Peyer's patch (tissue), 4 donors: ENCODE measurements at regions not wholly inside any gene's neighbourhood (a gene's known extent, or its start where the extent isn't known, plus 50 kb on each side); places are given as distances from the start of the nearest gene placed in this dataset.
A peak's percentile ranks its signal among the peaks of the same experiment; 100 is the strongest.
"Not testable (repeated sequence)": the region's sequence is repeated elsewhere in the genome, so short reads cannot be mapped to it uniquely, and the experiment has no call there.

Experiments
- DNase-seq, 3 donors: peaks; one replicate each; pipeline ENCODE4 v3.0.0-alpha.2; 2017 to 2019
- H3K27ac ChIP-seq, 4 donors: fragments of 200-600 bp; sonication (generic); one replicate each; pipeline ENCODE4 v1.5.1; 2016 to 2019
- H3K27me3 ChIP-seq, 2 donors: fragments of 200-600 bp; sonication (generic); one replicate each; pipeline ENCODE4 v1.5.1; 2019
- H3K36me3 ChIP-seq, 3 donors: fragments of 200-600 bp; sonication (generic); one replicate each; pipeline ENCODE4 v1.5.1; 2016 to 2019
- H3K4me1 ChIP-seq, 4 donors: fragments of 200-600 bp; sonication (generic); one replicate each; pipeline ENCODE4 v1.5.1; 2016 to 2019
- H3K4me3 ChIP-seq, 4 donors: fragments of 200-600 bp; sonication (generic); 1 replicate in 3 of 4; 2 replicates in 1 of 4; pipeline ENCODE4 v1.5.1; 2016 to 2019; ENCODE audit warnings: mild to moderate bottlenecking in 1 of 4
- H3K9me3 ChIP-seq, 4 donors: fragments of 200-600 bp; sonication (generic); one replicate each; pipeline ENCODE4 v1.5.1; 2016 to 2019; ENCODE audit warnings: mild to moderate bottlenecking in 1 of 4
- CTCF ChIP-seq, 6 experiments: fragments of 450-650 bp in 4 of 6; fragments of 200-600 bp in 2 of 6; sonication (generic) in 1 of 6; IDR thresholded peaks; one replicate each; pipeline ENCODE4 v1.5.1; 2017 to 2019; ENCODE audit warnings: antibody characterized with exemption in 6 of 6, mild to moderate bottlenecking in 3 of 6, moderate library complexity in 1 of 6
- POLR2A ChIP-seq, 2 donors: fragments of 450-650 bp; IDR thresholded peaks; one replicate each; pipeline ENCODE4 v1.5.1; 2017; ENCODE audit warnings: antibody characterized with exemption in 2 of 2, mild to moderate bottlenecking in 2 of 2, moderate library complexity in 2 of 2

GRCh38 chr4:190118519-190118918 is 54.2 kb downstream of the DBET start:
- not testable (repeated sequence) for H3K36me3 ChIP-seq, H3K4me3 ChIP-seq, DNase-seq, H3K27ac ChIP-seq, H3K9me3 ChIP-seq, H3K4me1 ChIP-seq, H3K27me3 ChIP-seq

- not testable (repeated sequence) for H3K4me3 ChIP-seq, DNase-seq, H3K4me1 ChIP-seq, H3K27ac ChIP-seq, H3K36me3 ChIP-seq, H3K9me3 ChIP-seq, H3K27me3 ChIP-seq
Observed at GRCh38 chr4:190119474-190119873, 54.1 kb upstream of the DUX4 start.

GRCh38 chr4:190120111-190120514 is 53.5 kb upstream of the DUX4 start:
- H3K36me3 ChIP-seq, H3K4me1 ChIP-seq, H3K4me3 ChIP-seq, H3K9me3 ChIP-seq, H3K27ac ChIP-seq, DNase-seq, H3K27me3 ChIP-seq: not testable (repeated sequence)
- peak in 1 of 6 experiments; percentile 12 for TF ChIP-seq CTCF (IDR thresholded peaks at IDR 0.05)

- not testable (repeated sequence) for H3K27me3 ChIP-seq, H3K4me3 ChIP-seq, H3K27ac ChIP-seq, H3K36me3 ChIP-seq, H3K9me3 ChIP-seq, H3K4me1 ChIP-seq
- peak in 1 of 3 donors; percentile 54 for DNase-seq
- peak in 2 of 6 experiments; percentile 4 to 12 for TF ChIP-seq CTCF (IDR thresholded peaks at IDR 0.05)
Observed at GRCh38 chr4:190120537-190121001, 53.0 kb upstream of the DUX4 start.

- not testable (repeated sequence) for H3K9me3 ChIP-seq, H3K36me3 ChIP-seq, H3K4me1 ChIP-seq, H3K27ac ChIP-seq, H3K27me3 ChIP-seq, DNase-seq, H3K4me3 ChIP-seq
Observed at GRCh38 chr4:190121076-190121671, 52.4 kb upstream of the DUX4 start.

GRCh38 chr4:190121759-190122158 is 51.8 kb upstream of the DUX4 start:
- Histone ChIP-seq H3K4me3 (no peak overlapping the region), H3K9me3 (no peaks in the 10 kb centered on the region), H3K27me3 (no peaks in the 10 kb centered on the region), H3K27ac (no peak overlapping the region), H3K36me3 (no peaks in the 10 kb centered on the region), H3K4me1 (no peaks in the 10 kb centered on the region)
- DNase-seq: no peak
- TF ChIP-seq CTCF (IDR thresholded peaks at IDR 0.05) (no peak), POLR2A (IDR thresholded peaks at IDR 0.05) (no peak)

- H3K9me3 ChIP-seq, H3K4me3 ChIP-seq, H3K27ac ChIP-seq, H3K27me3 ChIP-seq, H3K4me1 ChIP-seq, H3K36me3 ChIP-seq: not testable (repeated sequence)
- DNase-seq: peak in 1 of 3 donors; percentile 48
Observed at GRCh38 chr4:190122161-190123142, 51.1 kb upstream of the DUX4 start.
